GM12872 (cell line): ENCODE measurements at regions not wholly inside any gene's neighbourhood (a gene's known extent, or its start where the extent isn't known, plus 50 kb on each side); places are given as distances from the start of the nearest gene placed in this dataset.

ENCODE experiments used
- TF ChIP-seq, protein P1 (sequence below): IDR thresholded peaks from 3 replicates; pipeline ENCODE4 v1.5.1; 2011; ENCODE audit warnings: low read depth, mild to moderate bottlenecking, low read length, moderate library complexity; ENCODE audit not compliant: insufficient read depth

DNA sequence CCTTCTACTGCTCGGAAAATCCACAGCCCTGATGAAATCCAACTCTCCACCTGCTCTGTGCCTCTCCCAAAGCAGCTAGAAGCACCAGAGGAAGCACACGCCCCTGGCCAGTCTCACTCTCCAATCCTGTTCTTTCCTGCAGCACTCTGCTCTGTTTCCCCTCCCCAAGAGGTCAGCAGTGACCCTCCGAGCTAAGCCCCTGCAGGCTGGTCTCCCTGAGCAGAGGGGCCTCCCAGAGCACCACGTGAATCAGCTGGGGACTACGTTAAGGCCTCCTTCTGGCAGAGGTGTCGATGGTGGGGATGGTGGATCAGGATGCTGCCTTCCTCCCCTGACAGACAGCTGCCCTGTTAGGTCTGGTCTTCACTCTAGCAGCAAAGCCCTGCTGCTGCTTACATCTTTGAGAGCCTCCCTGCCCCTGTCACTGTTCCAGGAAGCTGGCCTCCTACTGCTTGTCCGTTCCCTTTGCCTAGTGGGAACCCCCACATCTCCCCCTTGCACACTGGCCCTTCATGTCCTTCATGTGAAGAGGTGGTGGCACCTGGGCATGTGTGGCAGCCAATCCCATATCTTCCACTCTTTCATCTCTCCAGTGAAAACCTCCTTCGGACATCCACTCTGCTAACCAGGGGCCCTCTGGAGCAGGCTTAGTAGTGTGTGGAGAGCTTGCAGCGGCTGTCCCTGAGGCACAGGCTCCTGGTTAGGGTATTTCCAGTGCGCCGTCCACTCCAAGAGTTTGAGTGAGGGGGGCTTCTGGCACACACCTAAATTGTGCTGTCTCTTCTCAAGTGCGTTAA, 307.5 kb upstream of the HS6ST1 start:
- TF ChIP-seq, protein P1, sequence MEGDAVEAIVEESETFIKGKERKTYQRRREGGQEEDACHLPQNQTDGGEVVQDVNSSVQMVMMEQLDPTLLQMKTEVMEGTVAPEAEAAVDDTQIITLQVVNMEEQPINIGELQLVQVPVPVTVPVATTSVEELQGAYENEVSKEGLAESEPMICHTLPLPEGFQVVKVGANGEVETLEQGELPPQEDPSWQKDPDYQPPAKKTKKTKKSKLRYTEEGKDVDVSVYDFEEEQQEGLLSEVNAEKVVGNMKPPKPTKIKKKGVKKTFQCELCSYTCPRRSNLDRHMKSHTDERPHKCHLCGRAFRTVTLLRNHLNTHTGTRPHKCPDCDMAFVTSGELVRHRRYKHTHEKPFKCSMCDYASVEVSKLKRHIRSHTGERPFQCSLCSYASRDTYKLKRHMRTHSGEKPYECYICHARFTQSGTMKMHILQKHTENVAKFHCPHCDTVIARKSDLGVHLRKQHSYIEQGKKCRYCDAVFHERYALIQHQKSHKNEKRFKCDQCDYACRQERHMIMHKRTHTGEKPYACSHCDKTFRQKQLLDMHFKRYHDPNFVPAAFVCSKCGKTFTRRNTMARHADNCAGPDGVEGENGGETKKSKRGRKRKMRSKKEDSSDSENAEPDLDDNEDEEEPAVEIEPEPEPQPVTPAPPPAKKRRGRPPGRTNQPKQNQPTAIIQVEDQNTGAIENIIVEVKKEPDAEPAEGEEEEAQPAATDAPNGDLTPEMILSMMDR: no peak

DNA sequence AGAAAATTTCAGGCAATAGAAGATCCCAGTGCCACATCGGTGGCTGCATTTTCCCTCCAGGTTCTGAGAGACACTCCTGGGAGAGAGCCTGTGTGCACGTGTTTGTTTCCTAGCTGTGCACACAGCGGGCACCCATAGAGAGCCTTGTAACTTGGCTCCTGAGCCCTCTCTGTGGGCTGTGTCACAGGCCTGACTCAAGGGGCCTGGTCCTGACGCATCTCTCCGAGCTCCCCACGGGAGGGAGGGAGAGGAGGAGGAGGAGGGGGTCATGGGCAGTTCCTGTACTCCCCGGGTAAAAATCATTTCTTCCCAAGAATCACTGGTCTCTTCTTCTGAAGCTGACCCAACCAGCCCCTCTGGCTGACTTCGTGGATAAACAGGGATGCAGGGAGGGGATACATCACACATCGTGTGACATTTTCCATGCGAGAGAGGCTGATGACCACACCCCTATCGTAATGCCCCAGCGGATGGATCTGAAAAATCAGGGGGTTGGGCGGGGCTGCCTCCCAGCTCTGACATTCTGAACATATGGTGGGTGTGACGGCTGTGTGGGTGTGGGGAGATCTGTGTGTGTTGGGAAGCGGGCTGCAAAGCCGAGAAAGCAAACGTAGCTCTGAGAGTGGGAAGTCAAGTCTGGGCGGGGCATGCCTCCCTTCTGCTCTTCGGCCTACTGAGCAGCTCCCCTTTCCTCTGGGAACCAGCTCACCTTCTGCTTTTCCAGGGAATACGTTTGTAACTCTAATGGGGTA, 308.3 kb upstream of the HS6ST1 start:
- TF ChIP-seq, protein P1: no peak

DNA sequence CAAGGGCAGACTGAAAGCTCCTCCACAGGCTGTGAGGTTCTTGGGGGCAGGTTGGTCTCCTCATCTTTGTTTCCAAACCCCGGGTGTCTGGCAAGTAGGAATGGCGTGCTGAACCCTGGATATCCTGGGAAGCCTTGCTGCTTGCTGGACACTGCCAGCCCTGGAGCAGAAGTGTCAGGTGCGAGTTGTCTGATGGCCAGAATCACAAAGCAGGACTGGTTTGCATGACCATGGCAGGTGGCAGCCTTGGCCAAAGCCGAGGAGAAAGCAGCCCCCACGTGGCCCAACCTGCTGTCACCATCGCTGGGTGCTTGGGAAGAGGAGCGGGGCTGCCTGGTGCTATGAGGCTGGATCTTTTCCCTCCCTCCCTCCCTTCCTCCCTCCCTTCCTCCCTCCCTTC, 309.5 kb upstream of the HS6ST1 start:
- TF ChIP-seq, protein P1: no peak

DNA sequence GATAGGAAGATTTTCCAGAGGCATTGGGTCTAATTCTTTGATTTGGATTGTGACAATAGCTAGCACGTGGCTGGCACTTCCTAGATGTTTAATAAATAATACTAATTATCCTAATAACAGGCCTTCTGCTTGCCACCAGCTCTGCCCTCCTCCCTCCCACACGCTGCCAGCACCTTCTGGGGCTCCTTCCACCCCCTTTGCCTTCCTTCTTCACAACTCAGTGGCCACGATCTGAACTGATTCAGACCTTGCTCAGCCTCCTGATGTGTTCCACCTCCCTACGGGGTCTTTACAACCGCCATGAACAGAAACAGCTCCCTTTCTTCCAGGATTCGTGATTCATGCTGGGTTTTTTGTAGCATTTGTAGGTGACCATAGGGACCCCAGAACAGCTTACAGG, 310.3 kb upstream of the HS6ST1 start:
- TF ChIP-seq, protein P1: no peak

DNA sequence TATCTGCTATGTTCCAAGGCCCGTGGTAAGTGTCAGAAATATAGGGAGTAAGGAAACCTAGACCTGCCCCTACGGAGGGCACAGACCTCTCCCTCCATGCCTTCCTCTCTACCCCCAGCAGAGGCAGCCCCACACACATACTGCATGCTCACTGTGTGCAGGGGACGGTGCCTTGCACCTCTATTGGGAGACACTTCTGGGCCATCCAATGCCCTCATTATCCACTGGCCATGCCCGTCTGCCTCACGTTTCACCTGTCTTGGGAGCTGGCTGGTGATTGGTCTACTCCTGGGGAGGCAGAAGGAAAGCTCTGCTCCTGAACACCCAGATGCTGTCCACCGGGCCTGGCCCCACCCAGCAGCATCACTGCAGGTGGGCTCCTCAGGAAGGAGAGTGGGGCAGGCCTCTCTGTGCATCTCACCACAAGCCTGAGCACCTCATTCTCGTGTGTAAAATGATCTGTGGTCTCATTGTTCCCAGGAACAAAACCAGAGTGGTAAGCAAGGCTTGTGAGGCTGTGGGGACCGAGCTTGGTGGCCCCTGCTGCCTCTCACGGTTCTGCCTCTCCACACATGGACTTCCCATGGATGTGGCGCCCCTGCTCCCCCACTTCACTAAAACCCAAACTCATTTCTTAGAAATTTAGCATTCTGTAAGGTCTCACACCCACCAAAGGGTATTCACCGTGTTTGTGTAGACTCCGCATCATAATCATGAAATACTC, 312.5 kb upstream of the HS6ST1 start:
- TF ChIP-seq, protein P1: no peak

DNA sequence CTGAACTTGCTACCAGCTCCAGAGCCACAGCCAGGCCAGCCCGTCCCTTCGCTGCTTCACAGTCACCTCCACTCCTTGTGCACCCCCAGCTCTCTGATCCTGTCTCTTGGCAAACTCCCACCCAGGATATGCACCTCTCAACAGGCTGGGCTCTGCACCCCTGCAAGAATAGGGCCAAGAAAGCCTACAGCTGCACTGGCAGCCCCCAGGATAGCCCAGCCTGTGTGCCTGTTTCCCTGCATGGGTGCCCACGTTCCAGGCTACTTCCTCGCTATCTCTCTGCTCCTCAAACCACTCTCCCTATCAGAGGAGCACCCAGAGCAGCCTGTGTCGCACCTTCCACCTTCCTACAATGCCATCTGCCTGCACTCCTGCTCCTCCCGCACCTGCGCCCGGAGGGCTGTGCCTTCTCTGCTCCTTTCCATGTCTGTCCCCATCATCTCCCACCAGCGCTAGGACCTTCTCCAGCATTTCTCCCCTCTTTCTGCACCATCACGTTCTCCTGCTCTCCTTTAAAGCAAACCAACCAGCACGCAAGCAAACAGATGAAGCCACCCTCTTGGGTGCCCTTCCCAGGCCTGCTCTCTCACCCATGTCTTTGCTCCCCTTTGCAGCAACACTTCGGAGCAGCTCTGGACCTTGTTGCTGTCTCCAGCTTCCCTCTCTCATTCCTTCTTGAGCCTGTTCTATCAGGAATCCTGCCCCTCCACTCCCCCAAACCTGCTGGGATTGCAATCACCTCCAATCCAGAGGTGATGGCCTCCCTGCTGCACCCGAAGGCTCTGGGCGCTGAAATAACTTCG, 313.2 kb upstream of the HS6ST1 start:
- TF ChIP-seq, protein P1: no peak
